H9 (cell line): ENCODE measurements at regions not wholly inside any gene's neighbourhood (a gene's known extent, or its start where the extent isn't known, plus 50 kb on each side); places are given as distances from the start of the nearest gene placed in this dataset.

Experiments
- DNase-seq: peaks from one replicate; pipeline ENCODE4 v3.0.0-alpha.2; 2017
- H2AFZ ChIP-seq: one replicate; pipeline ENCODE4 v1.6.1; 2013; ENCODE audit warnings: mild to moderate bottlenecking, low read length, control low read depth, moderate library complexity
- H2AK5ac ChIP-seq: 2 replicates; pipeline ENCODE4 v1.6.1; 2013; ENCODE audit warnings: low read length, control low read depth, mixed read lengths; ENCODE audit not compliant: insufficient read length
- H2BK120ac ChIP-seq: one replicate; pipeline ENCODE4 v1.6.1; 2013; ENCODE audit warnings: low read depth, mild to moderate bottlenecking, low read length, control low read depth, inconsistent platforms; ENCODE audit not compliant: poor library complexity, severe bottlenecking
- H2BK12ac ChIP-seq: 2 replicates; pipeline ENCODE4 v1.6.1; 2013; ENCODE audit warnings: low read length, control low read depth, mixed read lengths, low read depth; ENCODE audit not compliant: insufficient read length
- H2BK15ac ChIP-seq: 2 replicates; pipeline ENCODE4 v1.6.1; 2013; ENCODE audit warnings: low read depth, low read length, control low read depth
- H2BK20ac ChIP-seq: one replicate; pipeline ENCODE4 v1.6.1; 2013; ENCODE audit warnings: low read depth, mild to moderate bottlenecking, low read length, control low read depth, inconsistent platforms; ENCODE audit not compliant: poor library complexity, severe bottlenecking
- H2BK5ac ChIP-seq: 2 replicates; pipeline ENCODE4 v1.6.1; 2013; ENCODE audit warnings: low read length, control low read depth, mixed read lengths; ENCODE audit not compliant: insufficient read length
- H3K14ac ChIP-seq: 2 replicates; pipeline ENCODE4 v1.6.1; 2013; ENCODE audit warnings: low read length, control low read depth; ENCODE audit not compliant: insufficient read depth
- H3K18ac ChIP-seq: 2 replicates; pipeline ENCODE4 v1.6.1; 2013; ENCODE audit warnings: low read depth, mild to moderate bottlenecking, mixed read lengths, low read length, control low read depth; ENCODE audit not compliant: insufficient read length
- H3K23ac ChIP-seq: 2 replicates; pipeline ENCODE4 v1.6.1; 2013; ENCODE audit warnings: low read length, control low read depth, mixed read lengths, low read depth; ENCODE audit not compliant: insufficient read length
- H3K23me2 ChIP-seq: 2 replicates; pipeline ENCODE4 v1.6.1; 2013; ENCODE audit warnings: low read depth, mild to moderate bottlenecking, mixed read lengths, low read length, control low read depth; ENCODE audit not compliant: insufficient read length, poor library complexity, severe bottlenecking
- H3K27ac ChIP-seq: 2 replicates; pipeline ENCODE4 v1.5.1; 2013; ENCODE audit warnings: low read length, control low read depth, mixed read lengths, low read depth; ENCODE audit not compliant: insufficient read length
- H3K27me3 ChIP-seq: 2 replicates; pipeline ENCODE4 v1.6.1; 2013; ENCODE audit warnings: low read length, control low read depth, inconsistent platforms; ENCODE audit not compliant: insufficient read depth
- H3K4ac ChIP-seq: 2 replicates; pipeline ENCODE4 v1.6.1; 2013; ENCODE audit warnings: low read depth, mild to moderate bottlenecking, control low read depth, inconsistent platforms, low read length, moderate library complexity
- H3K4me1 ChIP-seq: 2 replicates; pipeline ENCODE4 v1.6.1; 2013; ENCODE audit warnings: low read length, control low read depth, inconsistent platforms; ENCODE audit not compliant: insufficient read depth
- H3K4me2 ChIP-seq: 2 replicates; pipeline ENCODE4 v1.6.1; 2013; ENCODE audit warnings: low read length, control low read depth, mixed read lengths; ENCODE audit not compliant: insufficient read length, insufficient read depth
- H3K56ac ChIP-seq: 2 replicates; pipeline ENCODE4 v1.6.1; 2013; ENCODE audit warnings: low read depth, mild to moderate bottlenecking, mixed read lengths, low read length, control low read depth; ENCODE audit not compliant: insufficient read length
- H3K79me1 ChIP-seq: 2 replicates; pipeline ENCODE4 v1.6.1; 2013; ENCODE audit warnings: low read depth, mild to moderate bottlenecking, moderate library complexity, low read length, control low read depth, inconsistent platforms; ENCODE audit not compliant: insufficient read depth, poor library complexity, severe bottlenecking
- H3K79me2 ChIP-seq: 2 replicates; pipeline ENCODE4 v1.6.1; 2013; ENCODE audit warnings: low read length, control low read depth, inconsistent platforms; ENCODE audit not compliant: insufficient read depth
- H3K9ac ChIP-seq: 2 replicates; pipeline ENCODE4 v1.6.1; 2013; ENCODE audit warnings: low read length, control low read depth, mixed read lengths; ENCODE audit not compliant: insufficient read length; ENCODE audit errors: extremely low read depth
- H3K9me3 ChIP-seq: one replicate; pipeline ENCODE4 v1.6.1; 2013; ENCODE audit warnings: low read depth, low read length, inconsistent platforms; ENCODE audit not compliant: control insufficient read depth
- H3T11ph ChIP-seq: one replicate; pipeline ENCODE4 v1.6.1; 2013; ENCODE audit warnings: mild to moderate bottlenecking, low read length, control low read depth, inconsistent platforms
- H4K20me1 ChIP-seq: one replicate; pipeline ENCODE4 v1.6.1; 2013; ENCODE audit not compliant: control insufficient read depth, insufficient read length, insufficient read depth
- H4K5ac ChIP-seq: 2 replicates; pipeline ENCODE4 v1.6.1; 2013; ENCODE audit warnings: low read depth, mild to moderate bottlenecking, mixed read lengths, low read length, control low read depth; ENCODE audit not compliant: insufficient read length
- H4K8ac ChIP-seq: replicated peaks from 2 replicates; pipeline ENCODE4 v1.6.1; 2013; ENCODE audit warnings: low read length, control low read depth, mixed read lengths, low read depth; ENCODE audit not compliant: insufficient read length
- H4K91ac ChIP-seq: 2 replicates; pipeline ENCODE4 v1.6.1; 2013; ENCODE audit warnings: low read depth, mild to moderate bottlenecking, moderate library complexity, mixed read lengths, low read length, control low read depth; ENCODE audit not compliant: insufficient read length
- H3K27ac Mint-ChIP-seq, 3 experiments: 2 replicates in 2 of 3; 3 replicates in 1 of 3; pipeline ENCODE4 v1.8.0; 2020 to 2021; ENCODE audit warnings: mixed read lengths in 3 of 3, mild to moderate bottlenecking in 1 of 3, moderate library complexity in 1 of 3
- H3K27me3 Mint-ChIP-seq: 2 replicates; pipeline ENCODE4 v1.8.0; 2021; ENCODE audit warnings: low read depth, mild to moderate bottlenecking, moderate library complexity, mixed read lengths
- H3K36me3 Mint-ChIP-seq, 3 experiments: 2 replicates in 2 of 3; 3 replicates in 1 of 3; pipeline ENCODE4 v1.8.0; 2020 to 2021; ENCODE audit warnings: low read depth in 3 of 3, mixed read lengths in 3 of 3; ENCODE audit not compliant: insufficient read depth in 1 of 3
- H3K4me1 Mint-ChIP-seq, 2 experiments: 2 replicates each; pipeline ENCODE4 v1.8.0; 2020; ENCODE audit warnings: mixed read lengths in 2 of 2
- H3K4me3 Mint-ChIP-seq, 2 experiments: 2 replicates in 1 of 2; 3 replicates in 1 of 2; pipeline ENCODE4 v1.8.0; 2020 to 2021; ENCODE audit warnings: mild to moderate bottlenecking in 2 of 2, mixed read lengths in 2 of 2, moderate library complexity in 1 of 2
- H3K9me3 Mint-ChIP-seq, 2 experiments: 2 replicates in 1 of 2; 3 replicates in 1 of 2; pipeline ENCODE4 v1.8.0; 2020; ENCODE audit warnings: mild to moderate bottlenecking in 2 of 2, mixed read lengths in 2 of 2, moderate library complexity in 1 of 2
- CTCF ChIP-seq: fragments of 200-600 bp; sonication (generic); conservative IDR thresholded peaks from 3 replicates; pipeline ENCODE4 v1.8.0; 2021; ENCODE audit warnings: antibody characterized with exemption, mild to moderate bottlenecking
- WGBS: extraction: QIAGEN DNeasy Blood & Tissue Kit; methylation state at CpG from one replicate; pipeline ENCODE4 v1.1.7; 2013; ENCODE audit warnings: missing lambda C conversion rate, low lambda C conversion rate, mixed read lengths; ENCODE audit not compliant: insufficient read length; ENCODE audit errors: extremely low coverage; 5-methylcytosine and 5-hydroxymethylcytosine counted together

- H3K79me2 ChIP-seq: no peaks in the 10 kb centered on the region
- Mint-ChIP-seq H3K36me3 (peaks cover 0 to 7% (median 4%) of the 10 kb centered on the region in 3 experiments; a peak in 5 of 7 replicates), H3K4me1 (no peaks in the 10 kb centered on the region), H3K27me3 (peaks cover 2% of the 10 kb centered on the region; the same call in 1 of the 2 replicates), H3K27ac (no peak overlapping the region), H3K4me3 (no peak overlapping the region), H3K9me3 (peaks cover 81 to 88% of the 10 kb centered on the region in 2 experiments)
- H3K27ac ChIP-seq: no peak overlapping the region
- no peak overlapping the region for H4K5ac ChIP-seq
- H3K56ac ChIP-seq: no peak overlapping the region
- no peak overlapping the region for H2AK5ac ChIP-seq
- H4K20me1 ChIP-seq: no peaks in the 10 kb centered on the region
- whole genome bisulfite sequencing: no CpG with 5 or more reads among the region's 6 CpGs
- H3K14ac ChIP-seq: no peak overlapping the region
- H3T11ph ChIP-seq: no peak overlapping the region
- no peak overlapping the region for H4K8ac ChIP-seq
- H2BK120ac ChIP-seq: no peak overlapping the region
- no peaks in the 10 kb centered on the region for H3K23me2 ChIP-seq
- no peak overlapping the region for H3K4ac ChIP-seq
- H3K9ac ChIP-seq: no peak overlapping the region
- H4K91ac ChIP-seq: no peak overlapping the region
- H2AFZ ChIP-seq: no peak overlapping the region
- H2BK12ac ChIP-seq: no peak overlapping the region
- H3K18ac ChIP-seq: no peak overlapping the region
- H3K27me3 ChIP-seq: no peaks in the 10 kb centered on the region
- no peak for DNase-seq
- H3K9me3 ChIP-seq: peaks cover 53% of the 10 kb centered on the region
- H3K79me1 ChIP-seq: no peaks in the 10 kb centered on the region
- no peak overlapping the region for H2BK5ac ChIP-seq
- H2BK15ac ChIP-seq: no peak overlapping the region
- H3K4me1 ChIP-seq: no peaks in the 10 kb centered on the region
- H3K23ac ChIP-seq: no peak overlapping the region
- H2BK20ac ChIP-seq: no peak overlapping the region
- no peak overlapping the region for H3K4me2 ChIP-seq
- no peak for TF ChIP-seq CTCF
Measured at GRCh38 chr17:27218719-27219488, 75.0 kb upstream of the WSB1 start.
